B cell (primary cell): ENCODE measurements at regions not wholly inside any gene's neighbourhood (a gene's known extent, or its start where the extent isn't known, plus 50 kb on each side); places are given as distances from the start of the nearest gene placed in this dataset.

Experiments used
- CTCF ChIP-seq: fragments of 200-600 bp; IDR thresholded peaks from one replicate; pipeline ENCODE4 v1.8.0; 2022; ENCODE audit warnings: antibody characterized with exemption, mild to moderate bottlenecking
- EZH2 ChIP-seq: IDR thresholded peaks from 2 replicates; pipeline ENCODE4 v1.6.1; 2012; ENCODE audit warnings: borderline replicate concordance, low read depth, mild to moderate bottlenecking, moderate library complexity, low read length; ENCODE audit not compliant: insufficient read depth, poor library complexity, severe bottlenecking

- TF ChIP-seq CTCF (no peak), EZH2 (no peak)
These were observed 208.8 kb downstream of the COG6 start for GRCh38 chr13:39864221-39864620.
